GM12878 (cell line): ENCODE measurements at regions not wholly inside any gene's neighbourhood (a gene's known extent, or its start where the extent isn't known, plus 50 kb on each side); places are given as distances from the start of the nearest gene placed in this dataset.

ENCODE experiments used
- ATAC-seq: fragments of 200-7000 bp; cut with Tn5 transposase; 3 replicates; pipeline ENCODE4 v1.9.1; 2020; ENCODE audit warnings: mild to moderate bottlenecking, moderate library complexity
- BruUV-seq: library from RNA; stranded (reverse); fragments of 400-500 nt; replicated peaks from 2 replicates; lab custom pipeline; 2021; lab: Mats Ljungman, UMichigan
- CTCF ChIA-PET: fragments of 300-600 bp; sonication (Branson Sonifier 250); formaldehyde crosslinking; extraction: SDS; loops from one replicate; lab custom pipeline; 2021; ENCODE audit warnings: inconsistent platforms; lab: Yijun Ruan, JAX
- POLR2A ChIA-PET: fragments of 350-600 bp; formaldehyde crosslinking; extraction: SDS; loops from one replicate; lab custom pipeline; 2021; ENCODE audit warnings: inconsistent platforms; lab: Charles Lee
- RAD21 ChIA-PET: fragments of 300-600 bp; sonication (Branson Sonifier 250); formaldehyde crosslinking; loops from one replicate; lab custom pipeline; 2023; ENCODE audit warnings: antibody characterized with exemption; ENCODE audit not compliant: unreplicated experiment; lab: Charles Lee
- SMC1A ChIA-PET: fragments of 300-600 bp; sonication (Branson Sonifier 250); formaldehyde crosslinking; loops from one replicate; lab custom pipeline; 2023; ENCODE audit not compliant: unreplicated experiment, uncharacterized antibody; lab: Charles Lee
- DNase-seq: peaks from one replicate; pipeline ENCODE4 v3.0.0-alpha.2; 2011; ENCODE audit warnings: low read depth, low spot score
- FAIRE-seq: peaks from 3 replicates; lab custom pipeline; 2011; peaks lifted over from hg19 to GRCh38; lab: Jason Lieb, UNC
- H2AFZ ChIP-seq: 2 replicates; pipeline ENCODE4 v1.6.0; 2011; ENCODE audit warnings: low read depth, low read length, control low read depth; ENCODE audit not compliant: control insufficient read depth
- H3K27ac ChIP-seq: 2 replicates; pipeline ENCODE4 v1.5.1; 2011; ENCODE audit warnings: control low read depth; ENCODE audit not compliant: control insufficient read depth, insufficient read depth
- H3K27me3 ChIP-seq, 2 experiments: replicated peaks in 1 of 2; 2 replicates each; pipeline versions ENCODE4 v1.6.0 to v1.6.1; 2011; ENCODE audit warnings: low read length in 1 of 2; ENCODE audit not compliant: control insufficient read depth in 2 of 2, insufficient read depth in 2 of 2
- H3K36me3 ChIP-seq, 2 experiments: 2 replicates each; pipeline ENCODE4 v1.5.1; 2011; ENCODE audit warnings: low read length in 1 of 2; ENCODE audit not compliant: control insufficient read depth in 2 of 2, insufficient read depth in 2 of 2
- H3K4me1 ChIP-seq: 2 replicates; pipeline ENCODE4 v1.6.1; 2011; ENCODE audit warnings: mild to moderate bottlenecking, low read length, moderate library complexity, mixed read lengths; ENCODE audit not compliant: control insufficient read depth, insufficient read depth
- H3K4me2 ChIP-seq: 2 replicates; pipeline ENCODE4 v1.6.0; 2011; ENCODE audit warnings: control low read depth; ENCODE audit not compliant: control insufficient read depth, insufficient read depth
- H3K4me3 ChIP-seq: fragments of 200-600 bp; sonication (generic); 2 replicates; pipeline ENCODE4 v1.5.1; 2016
- H3K79me2 ChIP-seq: 2 replicates; pipeline ENCODE4 v1.6.0; 2011; ENCODE audit warnings: low read length; ENCODE audit not compliant: control insufficient read depth, insufficient read depth
- H3K9ac ChIP-seq: 2 replicates; pipeline ENCODE4 v1.8.0; 2011; ENCODE audit warnings: low read length, control low read depth, mixed read lengths; ENCODE audit not compliant: control insufficient read depth, insufficient read depth
- H3K9me3 ChIP-seq: replicated peaks from 3 replicates; pipeline ENCODE4 v1.5.1; 2011; ENCODE audit warnings: mild to moderate bottlenecking, low read length; ENCODE audit not compliant: control insufficient read depth, insufficient read depth
- H4K20me1 ChIP-seq: 2 replicates; pipeline ENCODE4 v1.6.0; 2011; ENCODE audit not compliant: control insufficient read depth, insufficient read depth
- BACH1 ChIP-seq: fragments of 450-650 bp; IDR thresholded peaks from 2 replicates; pipeline ENCODE4 v1.6.1; 2017; ENCODE audit warnings: mild to moderate bottlenecking, borderline replicate concordance
- POLR2A ChIP-seq: IDR thresholded peaks from 2 replicates; pipeline ENCODE4 v1.6.1; 2011; ENCODE audit warnings: low read depth, mild to moderate bottlenecking, low read length
- POLR2AphosphoS5 ChIP-seq: IDR thresholded peaks from 2 replicates; pipeline ENCODE4 v1.6.1; 2011; ENCODE audit warnings: mild to moderate bottlenecking, low read length, inconsistent platforms
- SMAD5 ChIP-seq: IDR thresholded peaks from 2 replicates; pipeline ENCODE4 v1.6.1; 2016; ENCODE audit warnings: antibody characterized with exemption, low read depth
- WGBS: methylation state at CpG from one replicate; pipeline ENCODE4 v1.1.6; 2016; ENCODE audit warnings: low lambda C conversion rate; ENCODE audit not compliant: insufficient replicate concordance, insufficient coverage; ENCODE audit errors: missing lambda C conversion rate; 5-methylcytosine and 5-hydroxymethylcytosine counted together
- in situ Hi-C: fragments of 300-500 bp; cut with MboI; formaldehyde crosslinking; loops from 9 replicates; pipeline ENCODE4 v1.14.3; 2018; ENCODE audit warnings: mixed read lengths
- intact Hi-C: fragments of 100-400 bp; cut with micrococcal nuclease; formaldehyde crosslinking; loops from one replicate; pipeline ENCODE4 v1.14.2; 2022; ENCODE audit not compliant: unreplicated experiment
- TF ChIP-seq, protein P1 (sequence below): fragments of 450-650 bp; IDR thresholded peaks from 2 replicates; pipeline ENCODE4 v1.6.1; 2017; ENCODE audit warnings: mild to moderate bottlenecking, moderate library complexity
- TF ChIP-seq, protein P2 (sequence below): fragments of 450-650 bp; IDR thresholded peaks from 2 replicates; pipeline ENCODE4 v1.6.1; 2016; ENCODE audit warnings: mild to moderate bottlenecking
- TF ChIP-seq, protein P3 (sequence below): fragments of 450-650 bp; IDR thresholded peaks from 2 replicates; pipeline ENCODE4 v1.6.1; 2017; ENCODE audit warnings: mild to moderate bottlenecking, moderate library complexity
- TF ChIP-seq, protein P4 (sequence below): fragments of 450-650 bp; IDR thresholded peaks from 2 replicates; pipeline ENCODE4 v1.6.1; 2016; ENCODE audit warnings: mild to moderate bottlenecking, moderate library complexity, borderline replicate concordance

DNA sequence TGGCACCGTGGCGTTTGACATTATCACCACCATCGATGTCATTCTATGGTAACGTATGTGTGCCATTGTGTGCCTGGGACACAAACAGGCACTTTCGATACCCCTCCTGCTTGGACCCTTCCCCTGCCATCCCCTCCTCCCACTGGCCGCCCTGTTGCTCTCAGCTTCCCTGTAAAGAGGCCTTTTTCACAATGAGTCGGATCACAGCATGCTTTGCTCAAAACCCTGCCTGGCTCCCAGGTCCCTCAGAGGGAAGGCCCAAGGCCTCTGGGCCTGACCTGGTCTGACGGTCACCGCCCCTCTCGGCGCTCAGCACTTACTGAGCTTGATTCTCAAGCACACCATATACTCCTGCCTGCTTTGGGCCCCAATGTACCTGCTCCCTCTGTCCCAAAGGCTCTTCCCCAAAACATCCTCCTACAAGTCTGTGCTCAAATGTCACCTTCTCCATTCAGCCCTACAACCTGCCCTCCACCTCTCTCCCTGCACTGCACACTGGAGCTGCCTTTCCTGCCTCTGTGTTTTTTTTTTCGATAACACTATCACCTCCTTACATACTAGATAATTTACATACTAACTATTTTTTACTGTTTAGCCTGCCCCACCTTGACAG, 303.8 kb downstream of the SOX9 start:
- intact Hi-C loops, result loop anchor here (5.0 kb wide), 1 partner anchor 178 kb away; no protein-coding TSS in a partner anchor
- 91% methylated on average over 12 of the region's 12 CpGs for WGBS
- no peak for DNase-seq
- peaks cover 22% of the 10 kb centered on the region for H3K79me2 ChIP-seq
- ATAC-seq, result no peak
- in situ Hi-C loops, result loop anchor here (5.0 to 25.0 kb wide), 6 partner anchors 38 to 1863 kb away; partner anchors contain the start of gene SOX9
- H3K4me1 ChIP-seq, result peaks cover 58% of the 10 kb centered on the region
- H2AFZ ChIP-seq, result no peak overlapping the region
- peak overlapping the region; percentile 49; the same call in 1 of the 2 replicates for H3K4me3 ChIP-seq
- ChIA-PET POLR2A (interaction anchor here (0.8 to 9.6 kb wide), 11 partner anchors 17 to 420 kb away, joined by 3 to 170 read pairs (median 5); partner anchors contain the start of gene SOX9), CTCF (interaction anchor here (0.5 to 9.8 kb wide), 8 partner anchors 13 to 115 kb away, joined by 3 to 101 read pairs (median 10); no protein-coding TSS in a partner anchor), SMC1A (interaction anchor here (0.6 to 12.7 kb wide), 13 partner anchors 15 to 303 kb away, joined by 3 to 335 read pairs (median 9); partner anchors contain the start of gene SOX9), RAD21 (interaction anchor here (0.8 to 11.4 kb wide), 12 partner anchors 18 to 419 kb away, joined by 3 to 361 read pairs (median 16); partner anchors contain the start of gene SOX9)
- H3K9me3 ChIP-seq, result no peaks in the 10 kb centered on the region
- no peak for FAIRE-seq
- no peaks in the 10 kb centered on the region for H3K27me3 ChIP-seq
- H4K20me1 ChIP-seq, result no peaks in the 10 kb centered on the region
- BruUV-seq, result no TSS peak
- H3K4me2 ChIP-seq, result peak overlapping the region; percentile 48
- peak overlapping the region; percentile 76 for H3K9ac ChIP-seq
- peak overlapping the region; percentile 95 for H3K27ac ChIP-seq
- peaks cover 0 to 2% of the 10 kb centered on the region in 2 experiments; a peak in 1 of 4 replicates for H3K36me3 ChIP-seq
- TF ChIP-seq POLR2AphosphoS5 (peak; percentile 70), BACH1 (peak; percentile 45; the same call in 1 of the 2 replicates), SMAD5 (peak; percentile 48; the same call in 1 of the 2 replicates), POLR2A (no peak)
- TF ChIP-seq, protein P1, sequence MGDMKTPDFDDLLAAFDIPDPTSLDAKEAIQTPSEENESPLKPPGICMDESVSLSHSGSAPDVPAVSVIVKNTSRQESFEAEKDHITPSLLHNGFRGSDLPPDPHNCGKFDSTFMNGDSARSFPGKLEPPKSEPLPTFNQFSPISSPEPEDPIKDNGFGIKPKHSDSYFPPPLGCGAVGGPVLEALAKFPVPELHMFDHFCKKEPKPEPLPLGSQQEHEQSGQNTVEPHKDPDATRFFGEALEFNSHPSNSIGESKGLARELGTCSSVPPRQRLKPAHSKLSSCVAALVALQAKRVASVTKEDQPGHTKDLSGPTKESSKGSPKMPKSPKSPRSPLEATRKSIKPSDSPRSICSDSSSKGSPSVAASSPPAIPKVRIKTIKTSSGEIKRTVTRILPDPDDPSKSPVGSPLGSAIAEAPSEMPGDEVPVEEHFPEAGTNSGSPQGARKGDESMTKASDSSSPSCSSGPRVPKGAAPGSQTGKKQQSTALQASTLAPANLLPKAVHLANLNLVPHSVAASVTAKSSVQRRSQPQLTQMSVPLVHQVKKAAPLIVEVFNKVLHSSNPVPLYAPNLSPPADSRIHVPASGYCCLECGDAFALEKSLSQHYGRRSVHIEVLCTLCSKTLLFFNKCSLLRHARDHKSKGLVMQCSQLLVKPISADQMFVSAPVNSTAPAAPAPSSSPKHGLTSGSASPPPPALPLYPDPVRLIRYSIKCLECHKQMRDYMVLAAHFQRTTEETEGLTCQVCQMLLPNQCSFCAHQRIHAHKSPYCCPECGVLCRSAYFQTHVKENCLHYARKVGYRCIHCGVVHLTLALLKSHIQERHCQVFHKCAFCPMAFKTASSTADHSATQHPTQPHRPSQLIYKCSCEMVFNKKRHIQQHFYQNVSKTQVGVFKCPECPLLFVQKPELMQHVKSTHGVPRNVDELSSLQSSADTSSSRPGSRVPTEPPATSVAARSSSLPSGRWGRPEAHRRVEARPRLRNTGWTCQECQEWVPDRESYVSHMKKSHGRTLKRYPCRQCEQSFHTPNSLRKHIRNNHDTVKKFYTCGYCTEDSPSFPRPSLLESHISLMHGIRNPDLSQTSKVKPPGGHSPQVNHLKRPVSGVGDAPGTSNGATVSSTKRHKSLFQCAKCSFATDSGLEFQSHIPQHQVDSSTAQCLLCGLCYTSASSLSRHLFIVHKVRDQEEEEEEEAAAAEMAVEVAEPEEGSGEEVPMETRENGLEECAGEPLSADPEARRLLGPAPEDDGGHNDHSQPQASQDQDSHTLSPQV, result 0 out of 2 replicates have a peak, but pooled peaks have one; percentile 29
- TF ChIP-seq, protein P2, sequence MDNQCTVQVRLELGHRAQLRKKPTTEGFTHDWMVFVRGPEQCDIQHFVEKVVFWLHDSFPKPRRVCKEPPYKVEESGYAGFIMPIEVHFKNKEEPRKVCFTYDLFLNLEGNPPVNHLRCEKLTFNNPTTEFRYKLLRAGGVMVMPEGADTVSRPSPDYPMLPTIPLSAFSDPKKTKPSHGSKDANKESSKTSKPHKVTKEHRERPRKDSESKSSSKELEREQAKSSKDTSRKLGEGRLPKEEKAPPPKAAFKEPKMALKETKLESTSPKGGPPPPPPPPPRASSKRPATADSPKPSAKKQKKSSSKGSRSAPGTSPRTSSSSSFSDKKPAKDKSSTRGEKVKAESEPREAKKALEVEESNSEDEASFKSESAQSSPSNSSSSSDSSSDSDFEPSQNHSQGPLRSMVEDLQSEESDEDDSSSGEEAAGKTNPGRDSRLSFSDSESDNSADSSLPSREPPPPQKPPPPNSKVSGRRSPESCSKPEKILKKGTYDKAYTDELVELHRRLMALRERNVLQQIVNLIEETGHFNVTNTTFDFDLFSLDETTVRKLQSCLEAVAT, result peak; percentile 90
- TF ChIP-seq, protein P3, sequence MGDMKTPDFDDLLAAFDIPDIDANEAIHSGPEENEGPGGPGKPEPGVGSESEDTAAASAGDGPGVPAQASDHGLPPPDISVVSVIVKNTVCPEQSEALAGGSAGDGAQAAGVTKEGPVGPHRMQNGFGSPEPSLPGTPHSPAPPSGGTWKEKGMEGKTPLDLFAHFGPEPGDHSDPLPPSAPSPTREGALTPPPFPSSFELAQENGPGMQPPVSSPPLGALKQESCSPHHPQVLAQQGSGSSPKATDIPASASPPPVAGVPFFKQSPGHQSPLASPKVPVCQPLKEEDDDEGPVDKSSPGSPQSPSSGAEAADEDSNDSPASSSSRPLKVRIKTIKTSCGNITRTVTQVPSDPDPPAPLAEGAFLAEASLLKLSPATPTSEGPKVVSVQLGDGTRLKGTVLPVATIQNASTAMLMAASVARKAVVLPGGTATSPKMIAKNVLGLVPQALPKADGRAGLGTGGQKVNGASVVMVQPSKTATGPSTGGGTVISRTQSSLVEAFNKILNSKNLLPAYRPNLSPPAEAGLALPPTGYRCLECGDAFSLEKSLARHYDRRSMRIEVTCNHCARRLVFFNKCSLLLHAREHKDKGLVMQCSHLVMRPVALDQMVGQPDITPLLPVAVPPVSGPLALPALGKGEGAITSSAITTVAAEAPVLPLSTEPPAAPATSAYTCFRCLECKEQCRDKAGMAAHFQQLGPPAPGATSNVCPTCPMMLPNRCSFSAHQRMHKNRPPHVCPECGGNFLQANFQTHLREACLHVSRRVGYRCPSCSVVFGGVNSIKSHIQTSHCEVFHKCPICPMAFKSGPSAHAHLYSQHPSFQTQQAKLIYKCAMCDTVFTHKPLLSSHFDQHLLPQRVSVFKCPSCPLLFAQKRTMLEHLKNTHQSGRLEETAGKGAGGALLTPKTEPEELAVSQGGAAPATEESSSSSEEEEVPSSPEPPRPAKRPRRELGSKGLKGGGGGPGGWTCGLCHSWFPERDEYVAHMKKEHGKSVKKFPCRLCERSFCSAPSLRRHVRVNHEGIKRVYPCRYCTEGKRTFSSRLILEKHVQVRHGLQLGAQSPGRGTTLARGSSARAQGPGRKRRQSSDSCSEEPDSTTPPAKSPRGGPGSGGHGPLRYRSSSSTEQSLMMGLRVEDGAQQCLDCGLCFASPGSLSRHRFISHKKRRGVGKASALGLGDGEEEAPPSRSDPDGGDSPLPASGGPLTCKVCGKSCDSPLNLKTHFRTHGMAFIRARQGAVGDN, result peak; percentile 69
- TF ChIP-seq, protein P4, sequence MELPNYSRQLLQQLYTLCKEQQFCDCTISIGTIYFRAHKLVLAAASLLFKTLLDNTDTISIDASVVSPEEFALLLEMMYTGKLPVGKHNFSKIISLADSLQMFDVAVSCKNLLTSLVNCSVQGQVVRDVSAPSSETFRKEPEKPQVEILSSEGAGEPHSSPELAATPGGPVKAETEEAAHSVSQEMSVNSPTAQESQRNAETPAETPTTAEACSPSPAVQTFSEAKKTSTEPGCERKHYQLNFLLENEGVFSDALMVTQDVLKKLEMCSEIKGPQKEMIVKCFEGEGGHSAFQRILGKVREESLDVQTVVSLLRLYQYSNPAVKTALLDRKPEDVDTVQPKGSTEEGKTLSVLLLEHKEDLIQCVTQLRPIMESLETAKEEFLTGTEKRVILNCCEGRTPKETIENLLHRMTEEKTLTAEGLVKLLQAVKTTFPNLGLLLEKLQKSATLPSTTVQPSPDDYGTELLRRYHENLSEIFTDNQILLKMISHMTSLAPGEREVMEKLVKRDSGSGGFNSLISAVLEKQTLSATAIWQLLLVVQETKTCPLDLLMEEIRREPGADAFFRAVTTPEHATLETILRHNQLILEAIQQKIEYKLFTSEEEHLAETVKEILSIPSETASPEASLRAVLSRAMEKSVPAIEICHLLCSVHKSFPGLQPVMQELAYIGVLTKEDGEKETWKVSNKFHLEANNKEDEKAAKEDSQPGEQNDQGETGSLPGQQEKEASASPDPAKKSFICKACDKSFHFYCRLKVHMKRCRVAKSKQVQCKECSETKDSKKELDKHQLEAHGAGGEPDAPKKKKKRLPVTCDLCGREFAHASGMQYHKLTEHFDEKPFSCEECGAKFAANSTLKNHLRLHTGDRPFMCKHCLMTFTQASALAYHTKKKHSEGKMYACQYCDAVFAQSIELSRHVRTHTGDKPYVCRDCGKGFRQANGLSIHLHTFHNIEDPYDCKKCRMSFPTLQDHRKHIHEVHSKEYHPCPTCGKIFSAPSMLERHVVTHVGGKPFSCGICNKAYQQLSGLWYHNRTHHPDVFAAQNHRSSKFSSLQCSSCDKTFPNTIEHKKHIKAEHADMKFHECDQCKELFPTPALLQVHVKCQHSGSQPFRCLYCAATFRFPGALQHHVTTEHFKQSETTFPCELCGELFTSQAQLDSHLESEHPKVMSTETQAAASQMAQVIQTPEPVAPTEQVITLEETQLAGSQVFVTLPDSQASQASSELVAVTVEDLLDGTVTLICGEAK, result no peak
